Neuronal stem cell (in vitro differentiated cells): ENCODE measurements at regions not wholly inside any gene's neighbourhood (a gene's known extent, or its start where the extent isn't known, plus 50 kb on each side); places are given as distances from the start of the nearest gene placed in this dataset.

ENCODE experiments used
- DNase-seq: peaks from one replicate; pipeline ENCODE4 v3.0.0-alpha.2; 2013; ENCODE audit warnings: low spot score
- H2AFZ ChIP-seq: one replicate; pipeline ENCODE4 v1.6.1; 2013; ENCODE audit warnings: mild to moderate bottlenecking, low read length, inconsistent platforms
- H2AK5ac ChIP-seq: 2 replicates; pipeline ENCODE4 v1.6.1; 2013; ENCODE audit warnings: low read depth, mild to moderate bottlenecking, inconsistent platforms, low read length, moderate library complexity, mixed read lengths
- H2BK120ac ChIP-seq: 2 replicates; pipeline ENCODE4 v1.6.1; 2013; ENCODE audit warnings: low read depth, mild to moderate bottlenecking, inconsistent platforms, low read length, moderate library complexity, mixed read lengths
- H2BK12ac ChIP-seq: one replicate; pipeline ENCODE4 v1.6.1; 2013; ENCODE audit warnings: low read length, inconsistent platforms
- H2BK15ac ChIP-seq: 2 replicates; pipeline ENCODE4 v1.6.1; 2013; ENCODE audit warnings: mild to moderate bottlenecking, low read length, inconsistent platforms, mixed read lengths
- H2BK5ac ChIP-seq: one replicate; pipeline ENCODE4 v1.6.1; 2013; ENCODE audit warnings: inconsistent platforms, mild to moderate bottlenecking, low read length, moderate library complexity
- H3K14ac ChIP-seq: one replicate; pipeline ENCODE4 v1.6.1; 2013; ENCODE audit warnings: low read length, inconsistent platforms
- H3K18ac ChIP-seq: 2 replicates; pipeline ENCODE4 v1.6.1; 2013; ENCODE audit warnings: low read length, inconsistent platforms
- H3K23ac ChIP-seq: 2 replicates; pipeline ENCODE4 v1.6.1; 2013; ENCODE audit warnings: low read depth, mild to moderate bottlenecking, mixed read lengths, low read length, inconsistent platforms; ENCODE audit not compliant: poor library complexity
- H3K27ac ChIP-seq: replicated peaks from 3 replicates; pipeline ENCODE4 v1.5.1; 2013; ENCODE audit warnings: low read length, inconsistent platforms
- H3K27me3 ChIP-seq, 3 experiments: 2 replicates each; pipeline ENCODE4 v1.6.1; 2013; ENCODE audit warnings: low read length in 3 of 3, mild to moderate bottlenecking in 2 of 3, inconsistent platforms in 1 of 3, low read depth in 1 of 3, mixed read lengths in 1 of 3, moderate library complexity in 1 of 3; ENCODE audit not compliant: control insufficient read depth in 3 of 3, insufficient read depth in 3 of 3
- H3K36me3 ChIP-seq, 2 donors: replicated peaks in 1 of 2; 2 replicates each; pipeline ENCODE4 v1.6.1; 2013; ENCODE audit warnings: low read length in 2 of 2; ENCODE audit not compliant: control insufficient read depth in 2 of 2, insufficient read depth in 2 of 2
- H3K4ac ChIP-seq: 2 replicates; pipeline ENCODE4 v1.6.1; 2013; ENCODE audit warnings: inconsistent platforms, mild to moderate bottlenecking, low read length, moderate library complexity
- H3K4me1 ChIP-seq, 2 donors: 1 replicate in 1 of 2; 2 replicates in 1 of 2; pipeline ENCODE4 v1.6.1; 2013; ENCODE audit warnings: low read length in 2 of 2, low read depth in 1 of 2; ENCODE audit not compliant: control insufficient read depth in 2 of 2, insufficient read depth in 1 of 2
- H3K4me2 ChIP-seq: one replicate; pipeline ENCODE4 v1.6.1; 2013; ENCODE audit warnings: mild to moderate bottlenecking, low read length, inconsistent platforms; ENCODE audit not compliant: insufficient read depth, poor library complexity, severe bottlenecking
- H3K4me3 ChIP-seq, 2 donors: 2 replicates each; pipeline ENCODE4 v1.5.1; 2013; ENCODE audit warnings: low read length in 2 of 2, mild to moderate bottlenecking in 2 of 2, inconsistent platforms in 1 of 2, moderate library complexity in 1 of 2
- H3K79me1 ChIP-seq: one replicate; pipeline ENCODE4 v1.6.1; 2013; ENCODE audit warnings: low read depth, mild to moderate bottlenecking, inconsistent platforms, low read length, moderate library complexity
- H3K9ac ChIP-seq: one replicate; pipeline ENCODE4 v1.6.1; 2013; ENCODE audit warnings: mild to moderate bottlenecking, low read depth, low read length, inconsistent platforms; ENCODE audit not compliant: poor library complexity
- H3K9me3 ChIP-seq, 2 donors: replicated peaks in 1 of 2; 2 replicates each; pipeline versions ENCODE3 to v1.6.1; 2013; ENCODE audit warnings: low read length in 2 of 2, mild to moderate bottlenecking in 2 of 2, inconsistent platforms in 1 of 2, low read depth in 1 of 2, mixed read lengths in 1 of 2, moderate library complexity in 1 of 2; ENCODE audit not compliant: control insufficient read depth in 2 of 2, insufficient read depth in 1 of 2
- H4K8ac ChIP-seq: one replicate; pipeline ENCODE4 v1.6.1; 2013; ENCODE audit warnings: low read depth, mild to moderate bottlenecking, inconsistent platforms, low read length, moderate library complexity
- H4K91ac ChIP-seq: one replicate; pipeline ENCODE4 v1.6.1; 2013; ENCODE audit warnings: low read length, low read depth, mild to moderate bottlenecking, inconsistent platforms; ENCODE audit not compliant: poor library complexity
- WGBS, 2 donors: extraction: QIAGEN DNeasy Blood & Tissue Kit; methylation state at CpG; one replicate each; pipeline ENCODE4 v1.1.7; 2013; ENCODE audit warnings: missing lambda C conversion rate in 2 of 2, mixed read lengths in 1 of 2; ENCODE audit not compliant: insufficient read length in 2 of 2, insufficient replicate concordance in 1 of 2; ENCODE audit errors: extremely low coverage in 2 of 2; 5-methylcytosine and 5-hydroxymethylcytosine counted together

DNA sequence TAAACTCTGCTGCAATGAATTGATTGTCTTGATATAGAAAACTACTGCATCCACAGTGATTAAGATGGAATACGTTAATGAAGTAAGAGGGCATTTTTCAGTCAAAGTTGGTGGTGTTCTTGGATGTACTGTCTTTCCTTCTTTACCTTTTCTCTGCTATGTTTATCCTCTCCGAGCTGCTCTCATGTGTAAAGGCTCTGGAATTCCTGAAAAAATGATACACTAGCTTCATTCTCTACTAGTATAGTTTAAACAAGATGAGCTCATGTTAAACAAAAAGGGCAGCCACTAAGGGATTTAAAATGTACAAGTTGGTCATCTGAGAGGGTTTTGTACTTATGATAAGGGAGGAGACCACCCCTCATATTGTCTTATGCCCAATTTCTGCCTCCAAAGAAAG is 504.6 kb upstream of the NECTIN3 start:
- H3K14ac ChIP-seq: no peak overlapping the region
- no peak overlapping the region for H2BK5ac ChIP-seq
- DNase-seq: no peak
- no peak overlapping the region for H3K23ac ChIP-seq
- no peak overlapping the region for H3K4me3 ChIP-seq
- H3K9me3 ChIP-seq: peaks cover 4 to 5% of the 10 kb centered on the region in 2 donors
- H3K4me2 ChIP-seq: no peak overlapping the region
- no peaks in the 10 kb centered on the region for H3K36me3 ChIP-seq
- no peak overlapping the region for H3K27ac ChIP-seq
- H3K79me1 ChIP-seq: no peaks in the 10 kb centered on the region
- no peak overlapping the region for H2BK120ac ChIP-seq
- H2BK15ac ChIP-seq: no peak overlapping the region
- no peaks in the 10 kb centered on the region for H3K27me3 ChIP-seq
- no peak overlapping the region for H3K9ac ChIP-seq
- H3K4ac ChIP-seq: no peak overlapping the region
- no peak overlapping the region for H2AK5ac ChIP-seq
- H3K18ac ChIP-seq: no peak overlapping the region
- H2BK12ac ChIP-seq: no peak overlapping the region
- no CpG with 5 or more reads among the region's 2 CpGs for WGBS, 2 donors
- no peak overlapping the region for H2AFZ ChIP-seq
- H4K8ac ChIP-seq: no peak overlapping the region
- H4K91ac ChIP-seq: no peak overlapping the region
- no peaks in the 10 kb centered on the region for H3K4me1 ChIP-seq

DNA sequence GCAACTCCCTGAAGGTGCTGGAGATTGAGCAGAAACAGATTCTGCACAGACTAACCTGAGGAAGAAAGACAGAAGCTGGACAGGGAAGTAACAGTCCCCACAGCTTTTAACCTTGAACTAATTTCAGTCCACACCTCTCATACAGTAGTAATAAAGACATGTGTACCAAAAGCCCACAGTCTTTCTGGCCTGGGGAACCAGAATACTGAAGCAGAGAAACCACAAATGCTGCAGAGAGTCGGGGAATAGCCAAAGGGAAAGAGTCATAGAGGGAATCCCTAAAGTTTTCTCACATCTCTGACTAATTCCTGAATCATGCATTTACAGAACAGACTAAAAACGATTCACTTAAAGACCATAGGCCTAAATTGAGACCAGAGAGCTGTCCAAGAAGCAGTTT is 503.4 kb upstream of the NECTIN3 start:
- H2BK5ac ChIP-seq: no peak overlapping the region
- no peak overlapping the region for H3K18ac ChIP-seq
- H2BK15ac ChIP-seq: no peak overlapping the region
- H3K27ac ChIP-seq: no peak overlapping the region
- H3K4me1 ChIP-seq: no peaks in the 10 kb centered on the region
- H2AK5ac ChIP-seq: no peak overlapping the region
- peak overlapping the region; percentile 3 for H2AFZ ChIP-seq
- no peak overlapping the region for H4K8ac ChIP-seq
- no peak for DNase-seq
- H3K4ac ChIP-seq: no peak overlapping the region
- H2BK12ac ChIP-seq: no peak overlapping the region
- H3K4me2 ChIP-seq: no peak overlapping the region
- H3K4me3 ChIP-seq: no peak overlapping the region
- peaks cover 0 to 2% of the 10 kb centered on the region in 2 donors for H3K9me3 ChIP-seq
- no peak overlapping the region for H3K14ac ChIP-seq
- H3K27me3 ChIP-seq: no peaks in the 10 kb centered on the region
- no CpG with 5 or more reads among the region's 2 CpGs for WGBS, 2 donors
- no peak overlapping the region for H3K23ac ChIP-seq
- no peak overlapping the region for H4K91ac ChIP-seq
- H3K79me1 ChIP-seq: no peaks in the 10 kb centered on the region
- no peaks in the 10 kb centered on the region for H3K36me3 ChIP-seq
- no peak overlapping the region for H2BK120ac ChIP-seq
- no peak overlapping the region for H3K9ac ChIP-seq

DNA sequence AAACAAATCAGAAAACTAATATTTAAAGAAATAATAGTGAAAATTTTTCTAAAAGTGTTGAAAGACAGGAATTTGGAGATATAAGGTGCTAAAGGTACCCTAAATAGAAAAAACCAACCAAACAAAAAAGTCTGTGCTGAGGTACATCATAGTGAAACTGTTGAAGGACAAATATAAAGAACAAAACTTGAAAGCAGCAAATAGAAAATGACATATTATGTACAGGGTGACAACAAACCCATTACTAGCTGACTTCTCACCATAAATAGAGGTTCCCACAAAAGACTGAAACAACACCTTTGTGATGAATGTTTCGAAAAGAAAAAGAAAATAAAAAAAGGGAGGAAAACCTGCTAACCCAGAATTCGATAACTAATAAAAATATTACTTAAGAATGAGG is 502.5 kb upstream of the NECTIN3 start:
- Histone ChIP-seq H3K27me3 (no peaks in the 10 kb centered on the region), H3K18ac (no peak overlapping the region), H3K23ac (no peak overlapping the region), H3K36me3 (no peaks in the 10 kb centered on the region), H2AK5ac (no peak overlapping the region), H3K9me3 (no peaks in the 10 kb centered on the region), H2AFZ (no peak overlapping the region), H3K9ac (no peak overlapping the region), H3K79me1 (no peaks in the 10 kb centered on the region), H4K91ac (no peak overlapping the region), H2BK12ac (no peak overlapping the region), H2BK5ac (no peak overlapping the region), H3K4me1 (no peaks in the 10 kb centered on the region), H4K8ac (no peak overlapping the region), H2BK120ac (no peak overlapping the region), H3K14ac (no peak overlapping the region), H3K27ac (no peak overlapping the region), H3K4ac (no peak overlapping the region), H3K4me3 (no peak overlapping the region), H2BK15ac (no peak overlapping the region), H3K4me2 (no peak overlapping the region)
- DNase-seq: no peak
- WGBS, 2 donors: no CpG with 5 or more reads among the region's 2 CpGs

DNA sequence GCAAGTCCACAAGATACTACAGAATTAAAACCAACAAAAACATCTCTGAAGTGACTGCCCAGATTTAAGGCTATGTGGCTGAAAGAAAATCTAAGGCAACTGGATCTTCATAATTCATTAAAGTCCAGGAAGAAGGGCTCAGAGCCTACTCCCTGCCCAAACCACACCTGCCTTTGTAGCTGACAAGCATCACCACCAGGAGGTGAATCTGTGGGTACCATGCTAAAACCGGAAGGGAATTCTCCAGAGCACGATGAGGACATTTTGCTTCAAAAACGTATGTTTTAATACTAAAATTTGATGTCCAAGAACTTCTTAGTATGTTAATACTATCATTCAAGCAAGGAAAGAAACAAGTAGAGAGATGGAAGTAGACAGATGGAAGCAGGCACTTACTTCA is 495.9 kb upstream of the NECTIN3 start:
- Histone ChIP-seq H3K79me1 (no peaks in the 10 kb centered on the region), H3K4me3 (no peak overlapping the region), H2AK5ac (no peak overlapping the region), H3K9ac (no peak overlapping the region), H3K9me3 (no peaks in the 10 kb centered on the region), H3K36me3 (no peaks in the 10 kb centered on the region), H3K27me3 (no peaks in the 10 kb centered on the region), H3K14ac (no peak overlapping the region), H3K4me1 (peaks cover 6 to 8% of the 10 kb centered on the region in 2 donors), H2AFZ (no peak overlapping the region), H3K4me2 (no peak overlapping the region), H2BK5ac (no peak overlapping the region), H3K18ac (no peak overlapping the region), H4K8ac (no peak overlapping the region), H3K27ac (no peak overlapping the region), H2BK12ac (no peak overlapping the region), H2BK15ac (no peak overlapping the region), H2BK120ac (no peak overlapping the region), H4K91ac (no peak overlapping the region), H3K23ac (no peak overlapping the region), H3K4ac (no peak overlapping the region)
- WGBS, 2 donors: no CpG with 5 or more reads among the region's 3 CpGs
- no peak for DNase-seq
